ENCODE measurements at regions not wholly inside any gene's neighbourhood (a gene's known extent, or its start where the extent isn't known, plus 50 kb on each side); places are given as distances from the start of the nearest gene placed in this dataset.
"Not testable (repeated sequence)": the region's sequence is repeated elsewhere in the genome, so short reads cannot be mapped to it uniquely, and the experiment has no call there.

- not testable (repeated sequence) for TF ChIP-seq POLR2A, CTCF (IDR thresholded peaks at IDR 0.05)
These were observed 688.8 kb downstream of the TTLL7 start for GRCh38 chr1:83310161-83310560.

All from uterus (tissue), 2 donors.